ENCODE measurements at regions not wholly inside any gene's neighbourhood (a gene's known extent, or its start where the extent isn't known, plus 50 kb on each side); places are given as distances from the start of the nearest gene placed in this dataset.

- TF ChIP-seq CTCF (IDR thresholded peaks at IDR 0.05) (no peak), POLR2A (IDR thresholded peaks at IDR 0.05) (no peak)
These were observed 195.7 kb downstream of the MTCL1 start for GRCh38 chr18:8901019-8901418.

Data from thyroid gland (tissue), 4 donors.